ENCODE measurements at regions not wholly inside any gene's neighbourhood (a gene's known extent, or its start where the extent isn't known, plus 50 kb on each side); places are given as distances from the start of the nearest gene placed in this dataset.
"Not testable (repeated sequence)": the region's sequence is repeated elsewhere in the genome, so short reads cannot be mapped to it uniquely, and the experiment has no call there.

DNA sequence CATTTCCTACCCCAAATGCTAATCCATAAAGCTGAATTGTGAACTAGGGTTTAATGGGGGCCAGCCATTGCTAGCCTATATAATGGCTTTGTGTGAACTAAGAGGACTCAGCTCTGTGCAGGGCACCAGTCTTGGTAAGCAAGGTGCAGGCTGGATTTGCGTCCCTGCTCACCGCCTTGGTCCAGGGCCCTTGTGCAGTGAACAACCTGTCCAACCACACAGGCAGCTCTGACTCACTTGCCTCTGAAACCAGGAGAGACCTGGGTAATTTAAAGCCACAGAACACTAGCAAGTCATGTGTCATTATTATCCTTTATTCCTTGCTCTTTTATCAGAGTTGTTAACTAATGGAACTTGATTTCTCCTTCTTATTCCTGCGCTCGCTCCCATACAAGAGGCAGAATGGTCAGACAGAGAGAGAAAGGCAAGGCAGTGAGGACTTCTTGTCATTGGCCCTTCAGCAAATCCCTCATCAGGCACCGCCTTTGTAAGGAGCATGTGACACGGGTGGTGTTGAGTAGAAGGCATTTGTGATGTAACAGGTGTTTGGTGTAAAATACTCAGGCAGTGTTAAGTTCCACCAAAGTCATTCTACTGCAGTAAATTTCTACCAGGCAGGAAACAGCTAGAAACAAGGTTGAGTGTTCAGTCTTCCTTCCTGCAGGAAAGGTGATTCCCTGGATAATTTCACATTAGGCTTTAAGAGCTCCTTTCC is 67.3 kb upstream of the OLIG2 start:
- CTCF ChIA-PET, result interaction anchor here (1.1 kb wide), 1 partner anchor 36 kb away, joined by 3 read pairs; no protein-coding TSS in a partner anchor
- H3K9me3 ChIP-seq (ENCODE audit: control insufficient read depth, insufficient read depth, low read length), result no peaks in the 10 kb centered on the region
- H3K27me3 ChIP-seq (ENCODE audit: control insufficient read depth, insufficient read depth, low read length), result peaks cover 10% of the 10 kb centered on the region
- no peak overlapping the region for H3K27ac ChIP-seq (ENCODE audit: low read depth, low read length)
- TF ChIP-seq, protein P1, sequence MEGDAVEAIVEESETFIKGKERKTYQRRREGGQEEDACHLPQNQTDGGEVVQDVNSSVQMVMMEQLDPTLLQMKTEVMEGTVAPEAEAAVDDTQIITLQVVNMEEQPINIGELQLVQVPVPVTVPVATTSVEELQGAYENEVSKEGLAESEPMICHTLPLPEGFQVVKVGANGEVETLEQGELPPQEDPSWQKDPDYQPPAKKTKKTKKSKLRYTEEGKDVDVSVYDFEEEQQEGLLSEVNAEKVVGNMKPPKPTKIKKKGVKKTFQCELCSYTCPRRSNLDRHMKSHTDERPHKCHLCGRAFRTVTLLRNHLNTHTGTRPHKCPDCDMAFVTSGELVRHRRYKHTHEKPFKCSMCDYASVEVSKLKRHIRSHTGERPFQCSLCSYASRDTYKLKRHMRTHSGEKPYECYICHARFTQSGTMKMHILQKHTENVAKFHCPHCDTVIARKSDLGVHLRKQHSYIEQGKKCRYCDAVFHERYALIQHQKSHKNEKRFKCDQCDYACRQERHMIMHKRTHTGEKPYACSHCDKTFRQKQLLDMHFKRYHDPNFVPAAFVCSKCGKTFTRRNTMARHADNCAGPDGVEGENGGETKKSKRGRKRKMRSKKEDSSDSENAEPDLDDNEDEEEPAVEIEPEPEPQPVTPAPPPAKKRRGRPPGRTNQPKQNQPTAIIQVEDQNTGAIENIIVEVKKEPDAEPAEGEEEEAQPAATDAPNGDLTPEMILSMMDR (IDR thresholded peaks at IDR 0.05; ENCODE audit: low read depth, low read length), result no peak
- POLR2A ChIA-PET, result no interaction called here
- no peak overlapping the region for H3K4me3 ChIP-seq (ENCODE audit: low read depth, low read length)
- DNase-seq (ENCODE audit: low read depth, low spot score), result no peak

DNA sequence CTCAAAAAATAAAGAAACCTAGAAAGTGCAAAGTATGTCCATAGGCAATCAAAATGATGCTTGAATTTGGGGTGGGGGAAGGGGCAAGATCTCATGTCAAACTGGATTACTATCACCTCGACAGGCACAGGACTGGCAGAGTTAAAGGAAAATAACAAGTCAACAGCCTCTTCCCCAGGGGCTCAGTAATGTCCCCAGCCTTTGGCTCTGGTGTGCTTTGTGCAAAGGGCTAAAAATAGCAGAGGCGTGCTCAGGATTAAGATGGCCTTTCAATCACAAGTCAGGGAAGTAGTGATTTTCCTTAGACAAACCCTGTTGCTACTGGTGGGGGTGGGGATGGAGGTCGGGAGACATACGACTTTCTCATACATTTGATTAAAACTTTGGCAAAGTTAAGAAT is 63.5 kb upstream of the OLIG2 start:
- TF ChIP-seq, protein P1 (IDR thresholded peaks at IDR 0.05; ENCODE audit: low read depth, low read length), result no peak
- H3K27me3 ChIP-seq (ENCODE audit: control insufficient read depth, insufficient read depth, low read length), result peaks cover 5% of the 10 kb centered on the region
- CTCF ChIA-PET, result interaction anchor here (1.6 kb wide), 1 partner anchor 165 kb away, joined by 5 read pairs; no protein-coding TSS in a partner anchor
- H3K4me3 ChIP-seq (ENCODE audit: low read depth, low read length), result no peak overlapping the region
- POLR2A ChIA-PET, result no interaction called here
- H3K9me3 ChIP-seq (ENCODE audit: control insufficient read depth, insufficient read depth, low read length), result no peaks in the 10 kb centered on the region
- DNase-seq (ENCODE audit: low read depth, low spot score), result no peak
- no peak overlapping the region for H3K27ac ChIP-seq (ENCODE audit: low read depth, low read length)

DNA sequence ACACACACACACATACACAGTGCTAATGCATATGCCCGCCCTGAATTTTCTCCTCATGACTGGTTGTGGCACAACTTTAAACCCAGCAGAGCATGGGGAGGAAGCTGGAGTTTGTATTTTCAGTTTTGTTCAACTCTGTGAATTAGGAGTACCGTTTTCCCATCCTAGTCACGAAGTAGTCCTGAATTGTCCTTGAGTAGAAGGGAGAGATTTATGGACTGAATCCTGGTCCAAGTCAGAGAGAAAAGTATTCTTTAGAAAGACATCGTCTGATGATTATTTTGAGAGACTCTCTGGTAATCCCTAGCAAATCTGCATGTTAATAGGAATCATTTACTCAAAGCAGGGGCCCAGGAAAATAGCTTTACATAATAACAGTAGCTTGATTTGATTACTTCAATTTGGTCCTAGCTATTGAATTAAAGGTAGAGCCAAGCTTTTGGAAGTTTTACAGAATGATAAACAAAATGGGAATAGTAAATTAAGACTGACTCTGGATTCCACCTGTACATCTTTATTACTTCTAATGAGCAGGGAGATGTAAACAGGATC is 60.5 kb upstream of the OLIG2 start:
- H3K4me3 ChIP-seq (ENCODE audit: low read depth, low read length), result no peak overlapping the region
- H3K9me3 ChIP-seq (ENCODE audit: control insufficient read depth, insufficient read depth, low read length), result no peaks in the 10 kb centered on the region
- H3K27ac ChIP-seq (ENCODE audit: low read depth, low read length), result no peak overlapping the region
- no peak for DNase-seq (ENCODE audit: low read depth, low spot score)
- ChIA-PET CTCF (interaction anchor here (1.0 kb wide), 1 partner anchor 25 kb away, joined by 3 read pairs; no protein-coding TSS in a partner anchor), POLR2A (no interaction called here)
- TF ChIP-seq, protein P1 (IDR thresholded peaks at IDR 0.05; ENCODE audit: low read depth, low read length), result no peak
- peaks cover 5% of the 10 kb centered on the region for H3K27me3 ChIP-seq (ENCODE audit: control insufficient read depth, insufficient read depth, low read length)

DNA sequence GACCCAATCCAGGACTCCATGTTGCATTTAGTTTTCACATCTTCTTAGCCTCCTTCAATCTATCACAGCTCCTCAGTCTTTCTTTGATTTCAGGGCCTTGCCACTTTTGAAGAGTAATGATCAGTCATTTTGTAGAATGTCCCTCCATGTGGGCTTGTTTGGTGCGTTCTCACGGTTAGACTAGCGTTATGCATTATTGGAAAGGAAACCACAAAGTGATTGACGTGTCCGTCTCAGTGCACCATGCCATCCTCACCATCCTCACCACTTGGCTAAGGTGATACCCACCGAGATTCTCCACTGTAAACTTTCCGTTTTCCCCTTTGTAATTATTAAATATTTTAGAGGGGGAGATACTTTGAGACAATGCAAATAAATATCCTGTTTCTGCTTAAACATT is 59.6 kb upstream of the OLIG2 start:
- CTCF ChIA-PET, result interaction anchor here (1.0 to 1.5 kb wide), 2 partner anchors 26 kb away, joined by 3 read pairs; no protein-coding TSS in a partner anchor
- H3K9me3 ChIP-seq (ENCODE audit: control insufficient read depth, insufficient read depth, low read length), result no peaks in the 10 kb centered on the region
- no peak overlapping the region for H3K4me3 ChIP-seq (ENCODE audit: low read depth, low read length)
- H3K27ac ChIP-seq (ENCODE audit: low read depth, low read length), result no peak overlapping the region
- POLR2A ChIA-PET, result no interaction called here
- no peak for DNase-seq (ENCODE audit: low read depth, low spot score)
- TF ChIP-seq, protein P1 (IDR thresholded peaks at IDR 0.05; ENCODE audit: low read depth, low read length), result no peak
- peaks cover 3% of the 10 kb centered on the region for H3K27me3 ChIP-seq (ENCODE audit: control insufficient read depth, insufficient read depth, low read length)

DNA sequence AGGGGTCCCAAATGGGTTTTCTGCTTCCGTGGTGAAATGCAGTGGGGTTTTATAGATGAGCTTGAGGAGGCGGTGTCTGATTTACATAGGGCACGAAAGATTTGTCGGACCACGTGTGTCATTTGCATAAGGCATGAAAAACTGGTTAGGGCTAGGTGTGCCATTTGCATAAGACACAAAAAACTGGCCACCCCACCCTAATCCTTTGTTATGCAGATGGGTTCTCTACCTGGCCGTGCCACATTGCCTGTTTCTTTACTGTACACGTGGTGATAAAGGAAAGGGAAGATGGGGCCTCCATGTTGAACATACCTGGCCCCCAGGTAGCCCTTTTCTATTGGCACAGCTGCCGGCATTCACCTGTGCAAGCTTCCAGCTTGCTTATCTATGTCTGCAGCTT is 57.6 kb upstream of the OLIG2 start:
- H3K9me3 ChIP-seq (ENCODE audit: control insufficient read depth, insufficient read depth, low read length); H3K27ac ChIP-seq (ENCODE audit: low read depth, low read length); H3K27me3 ChIP-seq (ENCODE audit: control insufficient read depth, insufficient read depth, low read length); DNase-seq (ENCODE audit: low read depth, low spot score); POLR2A ChIA-PET; CTCF ChIA-PET; H3K4me3 ChIP-seq (ENCODE audit: low read depth, low read length): not testable (repeated sequence)
